HuH-7 (cell line): ENCODE measurements at regions not wholly inside any gene's neighbourhood (a gene's known extent, or its start where the extent isn't known, plus 50 kb on each side); places are given as distances from the start of the nearest gene placed in this dataset.
"Not testable (repeated sequence)": the region's sequence is repeated elsewhere in the genome, so short reads cannot be mapped to it uniquely, and the experiment has no call there.

Experiments used
- DNase-seq: peaks from one replicate; pipeline ENCODE4 v3.0.0; 2011; ENCODE audit warnings: low spot score

GRCh38 chrX:108843039-108843438, 106.7 kb upstream of the IRS4 start:
- DNase-seq: not testable (repeated sequence)

GRCh38 chrX:108833993-108834392, 97.6 kb upstream of the IRS4 start:
- no peak for DNase-seq

- DNase-seq: peak; percentile 4
Measured at GRCh38 chrX:108811891-108812290, 75.5 kb upstream of the IRS4 start.

- DNase-seq: no peak
Measured at GRCh38 chrX:108795240-108795639, 58.9 kb upstream of the IRS4 start.
